ENCODE measurements at regions not wholly inside any gene's neighbourhood (a gene's known extent, or its start where the extent isn't known, plus 50 kb on each side); places are given as distances from the start of the nearest gene placed in this dataset.

DNA sequence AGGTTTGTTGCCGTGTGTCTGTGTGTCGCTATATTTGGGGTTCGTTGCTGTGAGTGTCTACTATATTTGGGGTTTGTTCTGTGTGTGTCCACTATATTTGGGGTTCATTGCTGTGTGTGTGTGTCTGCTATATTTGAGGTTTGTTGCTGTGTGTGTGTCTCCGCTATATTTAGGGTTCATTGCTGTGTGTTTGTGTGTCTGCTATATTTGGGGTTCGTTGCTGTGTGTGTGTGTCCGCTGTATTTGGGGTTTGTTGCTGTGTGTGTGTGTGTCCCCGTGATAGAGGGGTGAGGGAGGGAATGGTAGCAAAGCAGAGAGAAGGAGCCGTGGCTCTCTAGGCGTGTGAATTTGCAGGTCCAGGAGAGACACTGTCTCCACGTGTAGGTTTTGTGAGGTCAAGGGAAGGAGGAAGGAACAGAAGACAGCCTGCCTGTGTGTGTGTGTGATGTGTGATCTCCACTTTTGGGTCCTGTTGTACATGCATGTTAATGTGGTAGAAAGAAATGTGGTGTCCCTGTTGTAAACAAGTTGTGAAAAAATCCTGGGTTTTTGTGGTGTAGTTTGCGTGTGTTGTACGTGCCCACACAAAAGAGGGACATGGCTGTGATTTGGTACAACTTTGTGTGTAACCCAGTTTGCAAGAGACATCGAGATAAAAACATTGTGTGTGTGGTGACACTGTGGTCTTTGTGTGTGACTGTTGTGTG is 56.3 kb upstream of the ECE1 start:
- no peak for DNase-seq

GRCh38 chr1:21344750-21345443 is 54.6 kb upstream of the ECE1 start:
- DNase-seq = peak; percentile 90

- DNase-seq = no peak
These were observed 54.0 kb upstream of the ECE1 start for GRCh38 chr1:21344098-21344749.

- DNase-seq = no peak
These were observed 52.9 kb upstream of the ECE1 start for GRCh38 chr1:21342961-21343838.

DNA sequence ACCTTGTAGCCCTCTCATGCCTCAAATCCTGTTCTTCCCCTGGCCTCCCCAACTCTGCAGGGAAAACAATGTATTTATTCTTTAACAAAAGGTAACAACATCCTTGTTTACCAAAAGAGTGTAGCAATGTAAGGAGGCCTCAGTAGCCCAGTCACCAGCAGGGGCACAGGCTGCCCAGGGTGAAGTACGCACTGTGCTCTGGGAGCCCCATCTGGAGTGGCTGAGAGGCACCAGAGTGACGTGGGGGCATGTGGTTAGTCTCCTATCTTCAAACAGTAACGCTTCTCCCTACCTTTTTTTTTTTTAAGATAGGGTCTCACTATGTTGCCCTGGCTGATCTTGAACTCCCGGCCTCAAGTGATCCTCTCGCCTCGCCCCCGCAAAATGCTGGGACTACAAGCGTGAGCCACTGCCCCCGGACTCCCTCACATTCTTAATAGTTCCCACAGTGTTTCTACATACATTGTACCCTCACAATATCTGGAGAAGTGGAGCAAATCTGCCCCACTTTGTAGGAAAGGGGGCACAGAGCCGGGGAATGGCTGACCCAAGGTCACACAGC is 51.3 kb upstream of the ECE1 start:
- no peak for DNase-seq

DNA sequence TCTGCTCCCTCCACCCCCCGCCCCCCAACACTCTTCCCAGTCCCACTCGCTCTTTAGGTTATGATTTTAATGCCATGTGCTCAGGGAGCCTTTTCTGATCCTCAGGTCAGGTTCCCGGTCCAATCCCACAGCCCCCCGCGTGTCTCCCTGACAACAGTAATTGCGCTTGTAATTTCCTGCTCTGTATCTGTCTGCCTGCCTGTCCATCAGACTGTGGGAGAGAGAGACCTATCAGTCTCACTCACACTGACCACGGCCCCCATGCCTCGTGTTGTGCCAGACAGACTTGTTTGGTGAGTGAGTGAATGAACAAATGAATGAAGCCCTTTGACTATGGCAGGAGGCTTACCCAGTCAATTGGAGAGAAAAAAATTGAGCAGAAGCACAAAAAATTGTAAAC is 50.8 kb upstream of the ECE1 start:
- DNase-seq = no peak

- DNase-seq = no peak
These were observed 50.1 kb upstream of the ECE1 start for GRCh38 chr1:21340230-21340945.
